Vagina (tissue), 2 donors: ENCODE measurements at regions not wholly inside any gene's neighbourhood (a gene's known extent, or its start where the extent isn't known, plus 50 kb on each side); places are given as distances from the start of the nearest gene placed in this dataset.

Source experiments
- DNase-seq, 2 donors: peaks; one replicate each; pipeline ENCODE4 v3.0.0-alpha.2; 2017; ENCODE audit errors: extremely low spot score in 2 of 2
- H3K27ac ChIP-seq: fragments of 200-600 bp; sonication (generic); one replicate; pipeline ENCODE4 v1.5.1; 2019
- H3K27me3 ChIP-seq: fragments of 200-600 bp; sonication (generic); one replicate; pipeline ENCODE4 v1.5.1; 2019
- H3K36me3 ChIP-seq, 2 donors: fragments of 200-600 bp; sonication (generic); one replicate each; pipeline ENCODE4 v1.5.1; 2017 to 2019
- H3K4me1 ChIP-seq: fragments of 200-600 bp; sonication (generic); one replicate; pipeline ENCODE4 v1.5.1; 2019
- H3K4me3 ChIP-seq, 2 donors: fragments of 200-600 bp; sonication (generic); 1 replicate in 1 of 2; 2 replicates in 1 of 2; pipeline ENCODE4 v1.5.1; 2016 to 2019
- H3K9me3 ChIP-seq: fragments of 200-600 bp; sonication (generic); one replicate; pipeline ENCODE4 v1.5.1; 2019
- CTCF ChIP-seq, 3 experiments: fragments of 450-650 bp in 2 of 3; fragments of 200-600 bp in 1 of 3; sonication (generic) in 1 of 3; IDR thresholded peaks; one replicate each; pipeline ENCODE4 v1.5.1; 2017 to 2019; ENCODE audit warnings: antibody characterized with exemption in 3 of 3, mild to moderate bottlenecking in 2 of 3, moderate library complexity in 2 of 3
- POLR2A ChIP-seq, 2 donors: fragments of 450-650 bp; IDR thresholded peaks; one replicate each; pipeline ENCODE4 v1.6.1; 2017; ENCODE audit warnings: antibody characterized with exemption in 2 of 2, mild to moderate bottlenecking in 2 of 2, moderate library complexity in 2 of 2
- POLR2AphosphoS5 ChIP-seq, 2 donors: sonication (generic); formaldehyde crosslinking; IDR thresholded peaks; one replicate each; pipeline ENCODE4 v1.9.0; 2017; ENCODE audit warnings: antibody characterized with exemption in 2 of 2, mild to moderate bottlenecking in 2 of 2, low read depth in 1 of 2; ENCODE audit not compliant: insufficient read depth in 1 of 2
- intact Hi-C: fragments of 100-400 bp; cut with DNase I; formaldehyde crosslinking; loops from one replicate; pipeline ENCODE4 v1.15.1; 2023

GRCh38 chr2:128686497-128686859 is 367.8 kb upstream of the HS6ST1 start:
- H3K4me3 ChIP-seq: no peak overlapping the region
- no peak overlapping the region for H3K27ac ChIP-seq
- TF ChIP-seq CTCF (IDR thresholded peaks at IDR 0.05): no peak
- no peak for TF ChIP-seq POLR2A (IDR thresholded peaks at IDR 0.05)
- TF ChIP-seq POLR2AphosphoS5 (IDR thresholded peaks at IDR 0.05; ENCODE audit: insufficient read depth in 1 of 2, low read depth in 1 of 2): no peak
- H3K27me3 ChIP-seq: no peaks in the 10 kb centered on the region
- H3K36me3 ChIP-seq: no peaks in the 10 kb centered on the region
- DNase-seq: no peak
- no peaks in the 10 kb centered on the region for H3K4me1 ChIP-seq
- intact Hi-C loops: no loop called here
- no peaks in the 10 kb centered on the region for H3K9me3 ChIP-seq

GRCh38 chr2:128686881-128687555 is 368.4 kb upstream of the HS6ST1 start:
- Histone ChIP-seq H3K9me3 (no peaks in the 10 kb centered on the region), H3K27me3 (no peaks in the 10 kb centered on the region), H3K4me3 (no peak overlapping the region), H3K27ac (no peak overlapping the region), H3K4me1 (no peaks in the 10 kb centered on the region), H3K36me3 (no peaks in the 10 kb centered on the region)
- intact Hi-C loops: no loop called here
- no peak for TF ChIP-seq POLR2A (IDR thresholded peaks at IDR 0.05)
- TF ChIP-seq POLR2AphosphoS5 (IDR thresholded peaks at IDR 0.05; ENCODE audit: insufficient read depth in 1 of 2, low read depth in 1 of 2): no peak
- TF ChIP-seq CTCF (IDR thresholded peaks at IDR 0.05): no peak
- peak in 1 of 2 donors; percentile 58 for DNase-seq

- Histone ChIP-seq H3K4me3 (no peak overlapping the region), H3K9me3 (no peaks in the 10 kb centered on the region), H3K36me3 (no peaks in the 10 kb centered on the region), H3K27ac (no peak overlapping the region), H3K4me1 (no peaks in the 10 kb centered on the region), H3K27me3 (no peaks in the 10 kb centered on the region)
- TF ChIP-seq POLR2A (IDR thresholded peaks at IDR 0.05) (no peak), CTCF (IDR thresholded peaks at IDR 0.05) (no peak), POLR2AphosphoS5 (IDR thresholded peaks at IDR 0.05; ENCODE audit: insufficient read depth in 1 of 2, low read depth in 1 of 2) (no peak)
- intact Hi-C loops: no loop called here
- peak in 1 of 2 donors; percentile 47 for DNase-seq
Observed at GRCh38 chr2:128687565-128687964, 368.9 kb upstream of the HS6ST1 start.

GRCh38 chr2:128689971-128690370 is 371.3 kb upstream of the HS6ST1 start:
- H3K4me1 ChIP-seq: no peaks in the 10 kb centered on the region
- no peaks in the 10 kb centered on the region for H3K36me3 ChIP-seq
- no peaks in the 10 kb centered on the region for H3K27me3 ChIP-seq
- intact Hi-C loops: no loop called here
- H3K4me3 ChIP-seq: no peak overlapping the region
- no peak overlapping the region for H3K27ac ChIP-seq
- no peak for DNase-seq
- no peaks in the 10 kb centered on the region for H3K9me3 ChIP-seq
- TF ChIP-seq POLR2AphosphoS5 (IDR thresholded peaks at IDR 0.05; ENCODE audit: insufficient read depth in 1 of 2, low read depth in 1 of 2): no peak

- no peak for TF ChIP-seq POLR2A (IDR thresholded peaks at IDR 0.05)
- TF ChIP-seq CTCF (IDR thresholded peaks at IDR 0.05): no peak
- no peak for TF ChIP-seq POLR2AphosphoS5 (IDR thresholded peaks at IDR 0.05; ENCODE audit: insufficient read depth in 1 of 2, low read depth in 1 of 2)
- Histone ChIP-seq H3K36me3 (no peaks in the 10 kb centered on the region), H3K27me3 (no peaks in the 10 kb centered on the region), H3K4me1 (no peaks in the 10 kb centered on the region), H3K27ac (no peak overlapping the region), H3K9me3 (no peaks in the 10 kb centered on the region), H3K4me3 (no peak overlapping the region)
- no peak for DNase-seq
- intact Hi-C loops: no loop called here
Observed at GRCh38 chr2:128690431-128690830, 371.8 kb upstream of the HS6ST1 start.
